ENCODE measurements at regions not wholly inside any gene's neighbourhood (a gene's known extent, or its start where the extent isn't known, plus 50 kb on each side); places are given as distances from the start of the nearest gene placed in this dataset.

- DNase-seq (ENCODE audit: low spot score in 2 of 2), result no peak
- Mint-ChIP-seq H3K27ac (no peak overlapping the region), H3K36me3 (peaks cover 0 to 6% of the 10 kb centered on the region in 2 donors), H3K9me3 (peaks cover 0 to 5% of the 10 kb centered on the region in 2 donors)
- no peak for ATAC-seq
Observed at GRCh38 chr3:46146548-46146947, 61.6 kb downstream of the CCR1 start.

- ATAC-seq (no peak), DNase-seq (ENCODE audit: low spot score in 2 of 2) (no peak)
- Mint-ChIP-seq H3K27ac (no peak overlapping the region), H3K36me3 (peaks cover 0 to 6% of the 10 kb centered on the region in 2 donors), H3K9me3 (peaks cover 0 to 6% of the 10 kb centered on the region in 2 donors)
Observed at GRCh38 chr3:46146021-46146420, 62.1 kb downstream of the CCR1 start.

DNA sequence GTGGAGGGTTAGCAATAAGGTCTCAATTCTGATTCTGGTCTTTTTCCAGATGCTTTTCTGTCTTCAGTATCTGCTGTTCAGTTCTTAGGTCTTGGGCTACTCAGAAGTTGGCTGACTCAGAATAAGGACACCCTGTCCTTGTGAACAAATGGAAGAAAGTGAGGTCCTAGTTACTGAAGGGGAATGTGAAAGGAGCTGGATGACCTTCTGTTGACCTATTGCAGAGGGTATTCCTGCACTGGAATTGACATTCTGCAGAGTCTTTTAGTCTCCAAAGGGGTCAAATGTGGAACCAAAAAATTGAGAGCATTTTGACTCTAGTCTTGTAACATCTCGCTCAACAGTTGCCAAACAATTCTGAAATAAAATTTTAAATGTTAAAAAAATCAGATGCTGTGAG is 63.0 kb downstream of the CCR1 start:
- Mint-ChIP-seq H3K36me3 (peaks cover 0 to 6% of the 10 kb centered on the region in 2 donors), H3K27ac (no peak overlapping the region), H3K9me3 (peaks cover 0 to 10% of the 10 kb centered on the region in 2 donors)
- no peak for DNase-seq (ENCODE audit: low spot score in 2 of 2)
- ATAC-seq, result no peak

DNA sequence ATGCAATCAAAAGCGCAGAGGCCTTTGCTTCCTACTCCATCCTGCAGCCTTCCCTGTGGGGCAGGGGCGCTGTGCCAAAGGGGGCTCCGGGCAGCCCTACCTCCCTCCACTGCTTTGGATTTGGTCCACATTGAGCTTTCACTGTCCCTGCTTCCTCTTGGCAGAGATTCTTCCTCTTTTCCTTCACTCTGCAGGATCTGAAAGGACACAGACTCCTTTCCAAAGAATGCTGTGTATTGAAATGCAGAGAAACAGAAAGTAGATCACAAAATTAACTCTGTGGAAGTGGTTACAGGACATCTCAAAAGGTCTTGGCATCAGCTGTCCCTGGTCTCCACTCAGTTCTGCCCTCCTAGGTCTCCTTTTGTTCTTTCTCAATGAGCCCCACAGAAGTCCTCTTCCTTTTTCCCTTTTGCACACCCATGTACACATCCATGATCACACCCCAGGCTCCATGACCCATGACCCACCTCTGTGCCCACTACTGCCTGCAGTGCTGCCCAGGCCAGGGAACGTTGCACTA is 64.1 kb downstream of the CCR1 start:
- Mint-ChIP-seq H3K27ac (no peak overlapping the region), H3K9me3 (peaks cover 0 to 10% of the 10 kb centered on the region in 2 donors), H3K36me3 (peaks cover 0 to 6% of the 10 kb centered on the region in 2 donors)
- DNase-seq (ENCODE audit: low spot score in 2 of 2), result no peak
- no peak for ATAC-seq

DNA sequence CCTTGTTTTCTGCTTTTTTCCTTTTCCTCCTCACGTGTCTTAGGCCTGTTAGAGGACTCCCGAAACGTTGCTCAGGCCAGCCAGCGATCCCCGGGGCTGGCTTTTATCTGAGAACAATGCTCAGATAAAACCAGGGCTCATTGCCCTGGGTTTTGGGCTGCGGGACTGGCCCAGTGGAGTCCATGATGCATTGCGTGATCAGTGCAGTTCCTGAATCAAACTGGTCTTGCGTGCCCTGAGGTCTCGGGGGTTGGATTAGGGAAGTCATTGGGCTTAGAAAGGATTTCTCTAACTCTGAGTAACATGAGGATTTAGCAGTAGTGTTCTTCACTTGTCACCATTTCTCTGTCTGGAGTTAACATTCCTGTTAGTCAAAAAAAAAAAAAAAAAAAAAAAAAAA is 66.3 kb downstream of the CCR1 start:
- no peaks in the 10 kb centered on the region for H3K36me3 Mint-ChIP-seq
- H3K27ac Mint-ChIP-seq, result no peak overlapping the region
- H3K9me3 Mint-ChIP-seq, result peaks cover 0 to 5% of the 10 kb centered on the region in 2 donors
- DNase-seq (ENCODE audit: low spot score in 2 of 2), result no peak
- ATAC-seq, result no peak

DNA sequence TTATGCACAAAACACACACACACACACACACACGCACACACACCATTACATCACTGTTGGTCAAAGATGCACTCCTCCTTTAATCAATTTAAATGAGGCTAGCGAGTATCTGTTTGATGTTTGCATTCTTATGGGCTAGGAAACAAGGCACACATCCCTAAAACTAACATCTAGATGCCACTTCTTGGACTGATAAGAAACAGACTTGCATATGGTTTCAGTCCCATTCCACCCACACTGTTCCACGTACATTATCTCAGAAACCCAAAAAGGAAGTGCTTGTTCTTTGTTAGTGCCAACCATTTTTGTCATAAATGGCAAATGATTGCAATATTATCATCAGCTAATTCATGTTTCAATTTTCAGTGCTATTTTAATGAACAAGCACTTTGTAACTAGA is 69.5 kb downstream of the CCR1 start:
- DNase-seq (ENCODE audit: low spot score in 2 of 2), result no peak
- ATAC-seq, result no peak
- no peak overlapping the region for H3K27ac Mint-ChIP-seq
- H3K9me3 Mint-ChIP-seq, result peaks cover 0 to 5% of the 10 kb centered on the region in 2 donors
- no peaks in the 10 kb centered on the region for H3K36me3 Mint-ChIP-seq

- no peak for ATAC-seq
- Mint-ChIP-seq H3K9me3 (no peaks in the 10 kb centered on the region), H3K36me3 (no peaks in the 10 kb centered on the region), H3K27ac (no peak overlapping the region)
- DNase-seq (ENCODE audit: low spot score in 2 of 2), result no peak
Observed at GRCh38 chr3:46135475-46135874, 72.6 kb downstream of the CCR1 start.

- ATAC-seq (no peak), DNase-seq (ENCODE audit: low spot score in 2 of 2) (no peak)
- Mint-ChIP-seq H3K9me3 (no peaks in the 10 kb centered on the region), H3K36me3 (no peaks in the 10 kb centered on the region), H3K27ac (no peak overlapping the region)
Observed at GRCh38 chr3:46133285-46133684, 74.8 kb downstream of the CCR1 start.

- Mint-ChIP-seq H3K27ac (no peak overlapping the region), H3K9me3 (no peaks in the 10 kb centered on the region), H3K36me3 (no peaks in the 10 kb centered on the region)
- ATAC-seq (no peak), DNase-seq (ENCODE audit: low spot score in 2 of 2) (no peak)
Observed at GRCh38 chr3:46132565-46132964, 75.5 kb downstream of the CCR1 start.

DNA sequence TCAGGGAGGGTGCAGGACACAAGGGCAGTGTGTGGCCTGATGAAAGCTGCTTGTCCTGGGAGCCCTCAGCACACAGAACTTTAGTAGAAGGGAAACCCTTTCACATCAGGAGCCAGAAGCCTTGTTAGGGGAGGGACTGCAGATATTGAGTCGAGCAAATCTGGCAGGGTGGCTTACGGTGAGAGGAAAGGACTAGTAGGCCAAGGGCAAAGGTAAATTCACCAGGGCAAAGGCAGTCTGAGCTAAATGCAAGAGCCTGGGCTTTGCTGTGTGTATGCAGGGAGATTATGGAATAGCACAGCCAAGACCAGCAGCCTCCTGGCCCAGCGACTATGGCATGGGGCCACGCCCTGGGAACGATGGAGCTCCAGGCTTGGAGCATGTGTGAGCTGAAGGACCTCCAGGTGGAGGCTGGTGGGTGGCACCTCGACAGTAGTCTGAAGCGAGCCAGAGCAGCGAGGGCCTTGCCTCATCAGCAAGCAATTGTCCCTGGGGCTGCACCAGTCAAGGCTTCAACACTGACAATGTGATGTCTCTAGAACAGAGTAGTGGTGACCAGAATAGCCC is 76.1 kb downstream of the CCR1 start:
- H3K27ac Mint-ChIP-seq, result no peak overlapping the region
- DNase-seq (ENCODE audit: low spot score in 2 of 2), result no peak
- no peaks in the 10 kb centered on the region for H3K36me3 Mint-ChIP-seq
- no peak for ATAC-seq
- H3K9me3 Mint-ChIP-seq, result no peaks in the 10 kb centered on the region

- no peak overlapping the region for H3K27ac Mint-ChIP-seq
- H3K9me3 Mint-ChIP-seq, result no peaks in the 10 kb centered on the region
- H3K36me3 Mint-ChIP-seq, result no peaks in the 10 kb centered on the region
- DNase-seq (ENCODE audit: low spot score in 2 of 2), result no peak
- no peak for ATAC-seq
Observed at GRCh38 chr3:46130631-46131310, 77.3 kb downstream of the CCR1 start.

- DNase-seq (ENCODE audit: low spot score in 2 of 2), result no peak
- Mint-ChIP-seq H3K27ac (no peak overlapping the region), H3K36me3 (no peaks in the 10 kb centered on the region), H3K9me3 (no peaks in the 10 kb centered on the region)
- no peak for ATAC-seq
Observed at GRCh38 chr3:46129588-46130272, 78.4 kb downstream of the CCR1 start.

DNA sequence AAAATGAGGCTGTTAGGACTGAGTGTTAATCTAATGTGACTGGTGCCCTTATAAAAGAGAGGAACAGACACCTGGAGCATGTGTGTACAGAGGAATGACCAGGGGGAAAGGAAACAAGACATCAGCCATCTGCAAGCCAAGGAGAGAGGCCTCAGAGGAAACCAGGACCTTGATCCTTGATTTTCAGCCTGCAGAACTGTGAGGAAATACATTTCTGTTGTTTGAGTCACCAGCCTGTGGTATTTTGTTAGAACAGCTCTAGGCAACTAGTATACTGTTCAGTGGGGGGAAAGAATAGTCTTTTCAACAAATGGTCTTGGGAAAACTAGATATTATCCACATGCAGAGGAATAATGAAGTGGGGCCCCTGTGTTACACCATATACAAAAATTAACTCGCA is 80.6 kb downstream of the CCR1 start:
- no peak for ATAC-seq
- Mint-ChIP-seq H3K27ac (no peak overlapping the region), H3K36me3 (no peaks in the 10 kb centered on the region), H3K9me3 (no peaks in the 10 kb centered on the region)
- no peak for DNase-seq (ENCODE audit: low spot score in 2 of 2)

GRCh38 chr3:46124216-46125177 is 83.6 kb downstream of the CCR1 start:
- Mint-ChIP-seq H3K9me3 (no peaks in the 10 kb centered on the region), H3K27ac (no peak overlapping the region), H3K36me3 (no peaks in the 10 kb centered on the region)
- DNase-seq (ENCODE audit: low spot score in 2 of 2) (no peak), ATAC-seq (no peak)

DNA sequence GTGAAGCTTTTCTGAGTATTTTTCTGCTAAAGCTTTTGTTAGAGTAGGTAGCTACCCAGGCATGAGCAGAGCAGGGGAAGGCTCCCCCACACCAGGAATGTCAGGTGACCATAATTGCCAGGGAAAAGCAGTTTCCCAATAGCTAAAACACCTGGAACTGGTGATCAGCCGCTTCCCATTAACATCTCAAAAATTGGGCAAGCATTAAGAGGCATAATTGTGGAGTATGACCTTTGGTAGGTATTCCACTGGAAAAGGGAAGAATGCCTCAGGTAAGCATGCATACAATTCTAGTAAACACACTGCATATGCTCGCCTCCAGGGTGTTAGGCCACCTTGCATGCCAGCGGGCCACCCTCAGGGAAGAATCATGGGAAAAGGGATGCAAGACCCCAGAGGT is 84.5 kb downstream of the CCR1 start:
- Mint-ChIP-seq H3K36me3 (no peaks in the 10 kb centered on the region), H3K9me3 (no peaks in the 10 kb centered on the region)

DNA sequence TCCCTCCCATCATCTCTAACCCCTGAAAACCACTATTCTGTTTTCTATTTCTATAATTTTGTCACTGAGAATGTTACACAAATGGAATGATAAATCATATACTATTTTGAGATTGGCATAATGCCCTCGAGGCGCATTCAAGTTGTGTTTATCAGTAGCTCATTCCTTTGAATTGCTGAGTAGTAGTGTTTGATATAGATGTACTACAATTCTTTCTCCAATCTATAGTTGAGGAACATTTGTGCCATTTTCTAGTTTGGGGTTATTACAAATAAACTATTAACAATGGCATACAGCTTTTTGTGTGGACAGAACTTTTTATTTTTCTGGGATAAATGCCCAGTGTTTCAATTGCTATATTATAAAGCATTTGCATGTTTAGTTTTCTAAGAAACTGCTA is 86.0 kb downstream of the CCR1 start:
- no peak for DNase-seq (ENCODE audit: low spot score in 2 of 2)
- ATAC-seq, result no peak
- no peak overlapping the region for H3K27ac Mint-ChIP-seq
- no peaks in the 10 kb centered on the region for H3K36me3 Mint-ChIP-seq
- no peaks in the 10 kb centered on the region for H3K9me3 Mint-ChIP-seq

More for the DNA sequence above, 84.5 kb downstream of the CCR1 start:
- DNase-seq (ENCODE audit: low spot score in 2 of 2), result no peak
- H3K27ac Mint-ChIP-seq, result no peak overlapping the region
- no peak for ATAC-seq

DNA sequence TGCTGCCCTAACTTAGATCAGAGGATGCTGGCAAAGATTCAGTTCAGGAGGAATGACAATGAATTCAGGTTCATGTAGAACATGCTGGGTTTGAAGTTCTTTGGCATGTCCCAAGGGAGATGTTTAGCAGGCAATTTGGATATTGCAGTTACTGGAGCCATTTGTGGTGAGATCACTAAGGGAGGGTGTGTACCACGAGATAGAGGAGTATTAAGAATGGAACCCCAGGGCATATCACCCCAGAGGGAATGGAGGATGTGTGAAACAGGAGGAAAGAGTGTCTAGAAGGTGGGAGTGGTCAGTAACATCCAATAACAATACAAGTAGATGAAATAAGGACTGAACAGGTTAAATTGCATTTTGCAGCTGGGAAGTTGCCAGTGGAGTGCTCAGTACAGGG is 87.1 kb downstream of the CCR1 start:
- DNase-seq (ENCODE audit: low spot score in 2 of 2) (no peak), ATAC-seq (no peak)
- Mint-ChIP-seq H3K9me3 (no peaks in the 10 kb centered on the region), H3K36me3 (no peaks in the 10 kb centered on the region), H3K27ac (no peak overlapping the region)

All from activated naive CD4-positive, alpha-beta T cell treated with anti-CD3 and anti-CD28 coated beads, Interleukin-2, amount 50 U/mL, for 72 hours (primary cell).